ENCODE measurements at regions not wholly inside any gene's neighbourhood (a gene's known extent, or its start where the extent isn't known, plus 50 kb on each side); places are given as distances from the start of the nearest gene placed in this dataset.

DNA sequence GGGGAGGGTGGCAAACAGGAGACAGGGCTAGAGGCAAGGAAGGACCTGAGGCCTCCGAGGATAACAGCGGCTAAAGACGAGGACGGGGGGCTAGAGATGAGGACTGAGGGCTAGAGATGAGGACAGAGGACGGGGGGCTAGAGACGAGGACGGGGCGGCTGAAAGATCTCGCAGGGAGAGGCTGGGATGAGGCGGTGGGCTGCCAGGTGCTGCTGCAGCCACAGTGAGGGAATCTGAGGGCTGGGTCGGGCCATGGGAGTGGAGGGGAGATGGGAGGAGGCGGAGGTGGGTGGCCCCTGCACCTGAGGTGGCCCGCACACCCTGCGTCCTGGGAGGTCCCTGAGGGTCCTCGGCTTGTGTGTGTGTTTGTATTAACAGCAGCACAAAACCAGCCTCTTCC lies 350.2 kb upstream of the SALL3 start:
- no peak for DNase-seq (ENCODE audit: low read depth)

DNA sequence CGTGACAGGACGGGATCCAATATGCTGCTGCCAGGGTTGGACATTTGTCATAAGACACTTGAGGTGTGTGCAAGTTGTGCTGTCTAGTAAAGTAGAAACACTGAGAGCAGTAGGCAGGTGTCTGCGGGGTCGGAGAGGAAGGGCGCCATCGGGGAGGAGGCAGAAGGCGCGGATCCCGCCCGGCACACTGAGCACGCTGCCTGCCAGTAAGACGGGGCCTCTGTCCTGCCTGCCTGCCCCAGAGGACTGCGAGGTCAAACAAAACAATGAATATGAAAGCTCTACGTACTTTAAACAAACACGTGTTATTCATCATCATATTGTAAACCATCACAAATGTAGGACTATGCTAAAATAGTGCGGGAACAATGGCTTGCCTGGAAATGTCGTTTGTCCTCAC lies 349.3 kb upstream of the SALL3 start:
- DNase-seq (ENCODE audit: low read depth): no peak

DNA sequence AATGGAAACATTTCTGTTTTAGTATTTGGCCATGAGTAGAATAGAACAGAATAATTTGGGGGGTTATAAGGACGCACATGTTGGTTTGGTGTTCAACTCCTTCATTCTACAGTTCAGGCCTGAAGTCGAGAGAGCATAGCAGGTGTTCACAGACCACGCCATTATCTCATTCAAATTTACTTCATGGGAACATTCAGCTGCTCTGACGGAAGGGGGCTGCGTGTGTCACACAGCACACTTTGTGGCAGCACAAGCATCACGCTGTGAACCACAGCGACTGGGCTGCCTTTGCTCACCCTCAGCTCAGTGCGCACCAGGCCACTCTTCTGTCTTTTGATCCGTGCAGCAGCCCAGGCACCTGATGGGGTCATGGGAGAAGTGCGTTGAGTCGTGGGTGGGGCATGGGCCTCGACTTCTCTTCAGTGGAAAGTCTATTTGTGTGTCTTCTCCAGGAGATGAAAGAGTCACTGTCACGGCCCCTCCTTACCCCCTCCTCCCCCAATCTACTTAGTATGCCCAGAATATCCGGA lies 348.6 kb upstream of the SALL3 start:
- no peak for DNase-seq (ENCODE audit: low read depth)

- DNase-seq (ENCODE audit: low read depth): no peak
Observed at GRCh38 chr18:78632111-78632541, 347.5 kb upstream of the SALL3 start.

DNA sequence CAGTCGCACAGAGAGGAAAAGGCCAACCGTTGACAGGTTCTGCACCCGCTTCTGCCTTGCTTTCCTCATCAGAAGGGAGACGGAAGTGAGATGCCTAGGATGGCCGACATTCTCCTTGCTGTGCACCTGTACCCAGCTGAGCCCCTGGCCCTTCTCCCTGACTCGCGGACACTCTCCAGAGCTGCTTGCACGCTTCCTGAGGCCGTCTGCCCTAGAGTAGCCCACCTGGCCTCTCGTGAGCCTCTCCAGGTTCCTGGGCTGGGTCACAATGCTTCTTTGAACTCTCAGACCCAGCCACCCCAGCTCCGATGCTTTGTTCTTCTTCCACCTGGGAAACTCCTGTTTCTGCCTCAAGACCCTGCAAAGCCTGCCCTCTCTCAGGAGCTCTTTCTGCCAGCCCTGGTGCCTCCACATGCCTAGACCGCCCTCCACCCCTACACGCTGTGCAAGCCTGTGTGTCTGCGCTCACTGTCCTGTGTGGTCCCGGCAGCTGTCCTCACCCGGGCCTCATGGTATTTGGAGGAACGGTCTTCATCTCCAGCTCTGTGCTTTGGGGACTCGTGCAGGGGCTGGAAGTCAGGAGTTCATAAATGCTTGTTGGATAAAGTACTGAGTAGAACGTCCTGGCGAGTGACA lies 345.4 kb upstream of the SALL3 start:
- no peak for DNase-seq (ENCODE audit: low read depth)

DNA sequence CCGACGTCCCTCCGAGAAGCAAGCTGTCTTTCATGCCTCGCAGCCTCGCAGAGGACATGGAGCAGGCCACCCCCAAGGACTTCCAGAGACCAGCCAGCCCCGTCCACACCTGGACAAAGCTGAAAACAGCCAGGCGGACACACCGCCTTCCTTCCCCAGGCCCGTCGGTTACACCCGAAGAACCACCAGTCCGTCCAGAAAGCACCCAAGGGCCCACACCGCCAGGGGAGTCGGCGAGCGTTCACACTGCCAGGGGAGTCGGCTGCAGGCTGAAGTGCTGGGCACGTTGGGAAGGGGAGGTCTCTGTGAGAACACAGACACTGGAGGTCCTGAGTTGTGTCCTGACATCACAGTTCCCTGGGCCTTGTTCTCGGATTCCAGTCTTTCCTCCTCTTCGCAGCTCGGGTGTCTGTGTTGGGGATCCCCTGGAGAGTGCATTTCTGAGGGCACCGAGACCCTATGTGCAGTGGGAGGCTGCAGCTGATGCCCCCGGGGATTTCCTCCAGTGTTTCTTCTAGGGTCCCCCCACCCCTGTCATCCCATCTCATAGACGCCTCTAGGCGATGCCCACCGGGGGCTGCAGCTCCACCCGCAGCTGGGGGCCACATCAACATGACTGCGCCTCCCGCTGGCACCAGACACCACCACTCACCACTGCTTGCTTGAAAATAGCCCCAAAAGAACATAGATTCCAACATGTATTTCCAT lies 344.4 kb upstream of the SALL3 start:
- DNase-seq (ENCODE audit: low read depth): no peak

- DNase-seq (ENCODE audit: low read depth): no peak
Observed at GRCh38 chr18:78636260-78636659, 343.4 kb upstream of the SALL3 start.

DNA sequence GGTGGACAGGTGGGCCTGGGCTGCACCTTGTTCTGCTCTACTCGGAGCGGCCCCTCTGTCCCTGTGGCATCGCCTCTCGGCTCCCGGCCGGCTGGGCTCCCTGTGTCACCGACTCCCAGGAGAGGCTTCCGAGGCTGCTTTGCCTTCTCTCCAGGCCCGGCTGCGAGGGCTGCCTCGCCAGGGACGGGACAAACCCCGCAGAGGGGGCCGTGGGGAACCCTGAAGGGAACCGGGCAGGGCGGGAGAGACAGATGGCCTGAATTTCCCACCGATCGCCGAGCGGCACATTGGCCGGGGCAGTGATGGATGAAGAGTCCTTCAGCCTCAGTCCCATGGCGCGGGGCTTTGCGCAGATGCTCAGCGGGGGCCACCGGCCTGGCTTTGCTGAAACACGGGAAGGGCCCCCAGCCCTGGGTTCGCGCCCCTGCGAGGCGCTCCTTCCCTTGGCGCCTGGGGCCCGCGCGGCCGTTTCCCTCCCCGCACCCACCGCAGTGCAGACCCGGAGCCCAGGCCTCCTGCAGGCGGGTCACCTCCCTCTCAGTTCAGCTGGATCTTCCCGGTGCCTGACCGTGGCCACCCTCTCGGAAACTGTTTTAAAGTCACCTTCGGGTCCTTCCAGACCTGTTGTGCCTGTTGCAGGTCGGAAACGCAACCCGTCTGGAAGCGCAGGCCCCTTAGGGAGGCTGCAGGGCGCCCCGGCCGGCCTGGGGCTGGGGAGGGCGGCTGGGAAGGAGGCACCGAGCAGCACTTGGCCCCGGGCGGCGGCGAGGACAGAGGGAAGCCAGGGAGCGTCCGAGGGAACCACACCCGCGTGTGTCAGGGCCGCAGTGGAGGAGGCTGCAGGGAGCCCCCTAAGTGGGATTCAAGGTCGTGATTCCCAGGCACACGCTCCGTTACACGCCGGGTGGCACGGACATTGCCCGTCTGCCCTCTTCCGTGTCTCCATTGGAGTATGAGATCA lies 341.9 kb upstream of the SALL3 start:
- DNase-seq (ENCODE audit: low read depth): no peak

- no peak for DNase-seq (ENCODE audit: low read depth)
Observed at GRCh38 chr18:78639006-78639950, 340.3 kb upstream of the SALL3 start.

DNA sequence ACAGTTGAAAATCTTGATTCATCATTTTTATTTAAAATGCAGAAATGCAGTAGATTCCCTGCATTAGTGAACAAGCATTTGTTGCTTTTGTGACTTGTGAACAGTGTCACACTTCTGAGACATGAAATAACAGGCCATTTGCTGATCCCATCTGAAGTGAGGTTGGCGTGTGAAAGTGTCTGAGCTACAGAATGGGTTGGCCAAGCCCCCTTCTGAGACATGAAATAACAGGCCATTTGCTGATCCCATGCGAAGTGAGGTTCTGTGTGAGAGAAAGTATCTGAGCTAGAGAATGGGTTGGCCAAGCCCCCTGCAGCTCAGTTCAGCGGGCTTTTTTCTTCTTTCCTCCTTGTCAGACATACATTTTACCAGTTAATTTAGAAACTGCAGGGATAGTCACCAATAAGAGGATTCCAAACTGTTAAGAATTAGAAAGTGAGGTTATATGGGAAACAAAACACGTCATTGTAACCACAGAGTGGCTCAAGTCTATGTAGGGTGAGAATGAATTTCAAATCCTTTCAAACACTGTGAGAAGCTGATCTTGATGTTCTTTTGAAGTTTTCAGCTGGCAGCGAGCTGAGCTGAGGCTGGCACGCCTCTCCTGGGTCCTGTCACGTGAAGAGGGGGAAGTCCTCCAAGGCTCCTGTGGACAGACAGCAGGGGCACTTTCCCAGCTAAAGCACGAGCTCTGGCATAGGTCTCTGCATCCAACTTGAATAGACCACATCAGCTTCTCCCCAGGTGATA lies 339.2 kb upstream of the SALL3 start:
- DNase-seq (ENCODE audit: low read depth): no peak

DNA sequence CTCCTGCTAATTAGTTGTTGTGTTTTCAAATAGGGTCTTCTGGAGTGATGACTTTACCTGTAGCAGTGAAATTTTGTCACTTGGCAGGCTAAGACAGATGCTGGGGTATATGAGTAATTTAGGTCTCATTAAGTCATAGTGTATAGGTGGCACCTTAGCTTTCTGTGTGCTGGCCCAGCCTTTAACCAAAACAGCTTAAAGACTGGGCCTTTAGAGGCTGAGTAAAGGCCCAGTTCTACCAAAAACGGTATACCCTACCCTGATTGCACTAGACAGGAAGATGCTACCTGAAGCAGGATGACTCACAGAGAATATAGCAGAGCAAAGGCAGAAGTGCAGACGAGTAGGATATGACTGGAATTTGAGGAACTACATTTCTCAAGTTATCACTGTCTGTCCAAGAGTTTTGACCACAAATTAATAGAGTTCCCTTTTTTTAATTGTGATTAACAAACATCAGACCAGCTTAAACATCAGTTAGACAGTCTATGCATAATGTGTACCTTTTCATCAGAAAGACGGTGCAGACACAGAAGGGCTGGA lies 337.9 kb upstream of the SALL3 start:
- no peak for DNase-seq (ENCODE audit: low read depth)

DNA sequence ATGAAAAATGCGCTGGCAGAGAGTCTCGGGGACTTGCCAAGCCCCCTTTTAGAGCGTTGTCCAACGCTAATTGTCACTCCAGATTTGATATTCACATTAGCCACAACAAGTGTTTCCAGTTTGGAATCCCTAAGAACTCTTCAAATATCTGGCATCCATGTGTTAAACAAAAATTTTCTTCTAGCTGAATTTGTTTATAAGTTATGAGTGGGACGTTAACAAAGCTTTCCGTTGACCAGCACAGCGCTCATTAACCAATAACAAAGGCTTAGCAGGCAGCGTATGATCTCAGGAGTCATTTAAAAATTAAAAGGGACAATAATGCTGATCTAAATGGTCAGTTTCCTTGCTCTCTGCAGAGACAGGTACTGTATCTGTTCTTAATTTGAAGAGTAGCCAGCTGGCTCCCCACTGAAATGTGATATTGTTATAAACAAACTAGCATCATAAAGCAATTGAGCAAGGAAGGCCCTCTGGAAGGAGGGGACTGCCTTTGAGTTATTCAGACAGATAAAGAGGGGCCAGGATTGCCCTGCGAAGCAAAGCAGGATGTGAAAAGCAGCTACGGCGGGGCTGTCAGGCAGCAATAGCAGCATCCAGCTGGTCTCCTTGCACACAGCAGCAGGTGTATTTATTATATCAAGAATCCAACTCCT lies 337.2 kb upstream of the SALL3 start:
- no peak for DNase-seq (ENCODE audit: low read depth)

GRCh38 chr18:78643004-78643403 lies 336.6 kb upstream of the SALL3 start:
- DNase-seq (ENCODE audit: low read depth): no peak

DNA sequence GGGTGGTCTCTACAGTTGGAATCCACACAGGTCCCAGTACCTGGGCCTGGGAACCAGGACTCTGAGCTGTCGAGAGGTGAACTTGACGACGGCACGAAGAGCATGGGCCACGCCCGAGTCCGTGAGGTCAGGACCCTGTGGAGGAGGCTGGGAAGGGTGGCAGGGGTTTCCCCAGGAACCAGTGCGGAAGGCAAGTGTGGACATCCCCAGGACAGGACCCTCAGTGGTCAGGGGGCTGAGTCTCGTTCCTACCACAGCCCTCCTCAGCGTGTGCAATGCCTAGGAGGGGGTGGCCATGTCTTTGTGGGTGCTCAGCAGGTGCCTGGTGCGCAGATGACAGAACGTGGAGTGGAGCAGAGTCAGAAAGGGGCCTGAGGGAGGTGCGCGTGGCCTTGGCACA lies 335.6 kb upstream of the SALL3 start:
- no peak for DNase-seq (ENCODE audit: low read depth)

- no peak for DNase-seq (ENCODE audit: low read depth)
Observed at GRCh38 chr18:78645216-78645615, 334.4 kb upstream of the SALL3 start.

- DNase-seq (ENCODE audit: low read depth): no peak
Observed at GRCh38 chr18:78647018-78647417, 332.6 kb upstream of the SALL3 start.

- no peak for DNase-seq (ENCODE audit: low read depth)
Observed at GRCh38 chr18:78649421-78649820, 330.2 kb upstream of the SALL3 start.

DNA sequence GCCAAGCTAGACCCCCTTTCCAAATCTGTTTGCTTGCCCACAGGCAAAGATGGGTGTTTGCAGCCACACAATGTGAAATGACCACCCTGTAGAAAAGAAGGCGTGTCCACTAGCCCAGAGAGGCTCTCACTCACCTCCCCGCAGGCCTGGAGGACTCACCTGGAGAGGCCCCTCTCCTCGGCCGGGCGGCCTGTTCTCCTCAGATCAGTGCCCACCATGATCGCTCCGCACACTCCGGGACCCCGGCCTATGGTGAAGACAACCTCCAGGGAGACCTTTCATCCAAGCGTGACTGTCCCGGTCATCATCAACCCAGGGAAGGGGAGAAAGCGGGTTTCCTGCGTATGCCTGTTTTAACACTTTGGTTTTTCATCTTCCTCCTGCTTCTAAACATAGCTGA lies 328.7 kb upstream of the SALL3 start:
- no peak for DNase-seq (ENCODE audit: low read depth)

DNA sequence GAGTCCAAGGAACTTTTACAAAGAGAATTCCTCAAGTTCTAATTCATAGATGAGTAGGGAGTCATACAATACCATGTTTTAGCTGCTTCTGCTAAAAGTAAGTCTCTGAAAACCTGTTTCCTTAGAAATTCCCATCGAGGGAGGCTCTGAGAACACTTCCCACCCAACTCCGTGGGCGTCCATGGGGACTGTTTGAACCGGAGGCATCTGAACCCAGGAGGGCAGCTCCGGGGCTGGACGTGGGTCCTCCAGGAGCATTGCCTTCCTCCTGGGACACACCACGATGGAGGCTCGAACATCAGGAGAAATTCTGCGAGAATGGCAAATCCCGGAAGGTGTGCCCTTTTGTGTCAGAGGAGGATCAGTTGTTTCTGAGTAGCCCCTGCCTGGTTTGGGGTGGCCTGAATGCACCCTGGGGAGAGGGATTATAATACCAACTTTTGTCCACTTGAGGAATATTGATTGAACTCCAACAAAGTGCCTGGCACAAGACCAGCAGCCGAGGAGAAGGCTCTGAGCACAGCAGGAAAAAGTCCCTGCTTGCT lies 327.5 kb upstream of the SALL3 start:
- DNase-seq (ENCODE audit: low read depth): no peak

DNA sequence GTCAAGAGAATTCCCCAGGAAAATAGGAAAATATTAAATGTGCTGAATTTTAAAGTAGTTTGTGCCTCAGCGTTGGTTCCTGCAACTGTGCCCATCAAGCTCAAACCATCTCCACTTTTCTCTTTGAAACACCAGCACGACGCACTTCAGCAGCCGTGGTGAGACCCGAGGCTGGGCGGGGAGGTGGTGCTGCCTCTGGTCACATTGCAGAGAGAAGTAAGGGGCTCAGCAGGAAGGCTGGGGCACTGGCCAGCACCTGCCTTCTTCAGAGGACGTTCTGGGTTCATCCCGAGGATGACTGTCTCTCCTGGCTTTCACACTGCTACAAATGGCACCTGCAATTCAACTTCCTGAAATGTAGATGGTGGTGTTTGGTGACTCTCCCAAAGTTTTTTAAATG lies 323.7 kb upstream of the SALL3 start:
- DNase-seq (ENCODE audit: low read depth): no peak
